PC-9 (cell line): ENCODE measurements at regions not wholly inside any gene's neighbourhood (a gene's known extent, or its start where the extent isn't known, plus 50 kb on each side); places are given as distances from the start of the nearest gene placed in this dataset.

Source experiments
- EZH2 ChIP-seq: fragments of 200-600 bp; sonication (generic); IDR thresholded peaks from 2 replicates; pipeline ENCODE4 v1.8.0; 2017; ENCODE audit warnings: antibody characterized with exemption, low read depth
- TF ChIP-seq, protein P1 (sequence below): fragments of 200-600 bp; sonication (generic); conservative IDR thresholded peaks from 2 replicates; pipeline ENCODE4 v1.6.1; 2017; ENCODE audit warnings: mixed run types, antibody characterized with exemption, mild to moderate bottlenecking, moderate library complexity

DNA sequence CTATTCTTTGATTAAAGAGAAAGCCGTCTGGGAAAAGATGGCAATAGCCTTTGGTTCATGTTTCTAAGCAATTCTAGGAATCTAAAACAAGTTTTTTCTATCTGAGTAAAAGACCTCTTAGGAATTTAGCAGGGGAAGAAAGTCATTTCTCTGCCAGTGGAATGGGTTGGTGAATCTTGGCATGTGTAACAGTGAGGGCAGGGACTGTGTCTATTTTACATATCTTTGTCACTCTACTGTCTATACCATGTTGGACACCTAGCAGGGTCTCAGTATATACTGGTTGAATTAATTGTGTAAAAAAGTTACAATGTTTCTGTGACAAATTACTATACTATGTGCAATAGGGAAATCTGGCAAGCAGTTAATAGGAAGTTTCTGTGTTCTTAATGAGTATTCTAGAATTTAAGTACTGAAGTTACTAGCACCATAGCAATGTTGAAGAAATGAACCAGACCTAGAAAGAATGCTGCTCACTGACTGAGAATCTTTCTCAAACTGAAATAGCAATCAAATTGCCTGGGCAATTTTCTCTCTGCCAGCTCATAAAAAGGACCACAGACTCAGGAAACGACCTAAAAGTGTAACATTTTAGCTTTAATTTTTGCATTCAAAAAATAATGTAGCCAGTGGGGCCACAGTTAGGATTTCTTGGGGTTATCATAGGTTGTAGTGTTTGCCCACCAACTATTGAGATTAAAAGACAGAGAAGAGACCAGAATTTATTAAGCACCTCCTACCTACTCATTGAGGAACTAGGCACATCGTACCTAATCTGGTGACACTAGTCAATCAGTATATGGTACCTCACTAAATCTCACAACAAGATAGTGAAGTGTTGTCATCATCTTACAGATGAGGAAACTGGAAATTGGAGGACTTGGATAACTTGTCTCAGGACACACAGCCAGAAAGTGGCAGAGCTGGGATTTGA, 56.2 kb upstream of the LEKR1 start:
- no peak for TF ChIP-seq EZH2
- TF ChIP-seq, protein P1, sequence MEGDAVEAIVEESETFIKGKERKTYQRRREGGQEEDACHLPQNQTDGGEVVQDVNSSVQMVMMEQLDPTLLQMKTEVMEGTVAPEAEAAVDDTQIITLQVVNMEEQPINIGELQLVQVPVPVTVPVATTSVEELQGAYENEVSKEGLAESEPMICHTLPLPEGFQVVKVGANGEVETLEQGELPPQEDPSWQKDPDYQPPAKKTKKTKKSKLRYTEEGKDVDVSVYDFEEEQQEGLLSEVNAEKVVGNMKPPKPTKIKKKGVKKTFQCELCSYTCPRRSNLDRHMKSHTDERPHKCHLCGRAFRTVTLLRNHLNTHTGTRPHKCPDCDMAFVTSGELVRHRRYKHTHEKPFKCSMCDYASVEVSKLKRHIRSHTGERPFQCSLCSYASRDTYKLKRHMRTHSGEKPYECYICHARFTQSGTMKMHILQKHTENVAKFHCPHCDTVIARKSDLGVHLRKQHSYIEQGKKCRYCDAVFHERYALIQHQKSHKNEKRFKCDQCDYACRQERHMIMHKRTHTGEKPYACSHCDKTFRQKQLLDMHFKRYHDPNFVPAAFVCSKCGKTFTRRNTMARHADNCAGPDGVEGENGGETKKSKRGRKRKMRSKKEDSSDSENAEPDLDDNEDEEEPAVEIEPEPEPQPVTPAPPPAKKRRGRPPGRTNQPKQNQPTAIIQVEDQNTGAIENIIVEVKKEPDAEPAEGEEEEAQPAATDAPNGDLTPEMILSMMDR: no peak
